DND-41 (cell line): ENCODE measurements at regions not wholly inside any gene's neighbourhood (a gene's known extent, or its start where the extent isn't known, plus 50 kb on each side); places are given as distances from the start of the nearest gene placed in this dataset.

ENCODE experiments used
- ATAC-seq: fragments of 200-7000 bp; cut with Tn5 transposase; 3 replicates; pipeline ENCODE4 v1.9.1; 2021; ENCODE audit warnings: low read depth; ENCODE audit not compliant: insufficient read depth
- DNase-seq: peaks from one replicate; pipeline ENCODE4 v3.0.0-alpha.2; 2020
- H2AFZ ChIP-seq: 2 replicates; pipeline ENCODE4 v1.6.0; 2012; ENCODE audit warnings: low read depth, low read length
- H3K27ac ChIP-seq: 2 replicates; pipeline ENCODE4 v1.5.1; 2012; ENCODE audit warnings: low read length, inconsistent platforms
- H3K27me3 ChIP-seq: fragments of 200-600 bp; sonication (generic); 2 replicates; pipeline ENCODE4 v1.6.0; 2012; ENCODE audit warnings: low read length, mild to moderate bottlenecking, inconsistent platforms; ENCODE audit not compliant: insufficient read depth, poor library complexity
- H3K36me3 ChIP-seq: 2 replicates; pipeline ENCODE4 v1.5.1; 2012; ENCODE audit warnings: low read length, inconsistent platforms; ENCODE audit not compliant: insufficient read depth
- H3K4me1 ChIP-seq: 2 replicates; pipeline ENCODE4 v1.5.1; 2012; ENCODE audit warnings: mild to moderate bottlenecking, low read length; ENCODE audit not compliant: insufficient read depth
- H3K4me2 ChIP-seq: 2 replicates; pipeline ENCODE4 v1.6.0; 2012; ENCODE audit warnings: mild to moderate bottlenecking, moderate library complexity, low read length, inconsistent platforms; ENCODE audit not compliant: insufficient read depth
- H3K4me3 ChIP-seq, 2 experiments: fragments of 200-600 bp in 1 of 2; shearing (Covaris generic) in 1 of 2; 2 replicates each; pipeline ENCODE4 v1.5.1; 2012 to 2016; ENCODE audit warnings: inconsistent platforms in 2 of 2, low read length in 2 of 2, mild to moderate bottlenecking in 2 of 2, low read depth in 1 of 2, moderate library complexity in 1 of 2
- H3K79me2 ChIP-seq: 2 replicates; pipeline ENCODE4 v1.6.0; 2012; ENCODE audit warnings: low read length, inconsistent platforms; ENCODE audit not compliant: insufficient read depth
- H3K9ac ChIP-seq: 2 replicates; pipeline ENCODE4 v1.6.0; 2012; ENCODE audit warnings: low read depth, mild to moderate bottlenecking, inconsistent platforms, low read length, moderate library complexity
- H3K9me3 ChIP-seq: 2 replicates; pipeline ENCODE4 v1.5.1; 2012; ENCODE audit warnings: low read length, moderate library complexity, mild to moderate bottlenecking, inconsistent platforms; ENCODE audit not compliant: insufficient read depth, severe bottlenecking
- H4K20me1 ChIP-seq: 2 replicates; pipeline ENCODE4 v1.6.0; 2012; ENCODE audit warnings: low read length; ENCODE audit not compliant: insufficient read depth
- EZH2 ChIP-seq: IDR thresholded peaks from 3 replicates; pipeline ENCODE4 v1.6.1; 2012; ENCODE audit warnings: borderline replicate concordance, low read depth, mild to moderate bottlenecking, moderate library complexity, low read length, inconsistent platforms; ENCODE audit not compliant: severe bottlenecking
- TF ChIP-seq, protein P1 (sequence below): IDR thresholded peaks from 2 replicates; pipeline ENCODE4 v1.5.1; 2012; ENCODE audit warnings: borderline replicate concordance, low read length, moderate library complexity, mild to moderate bottlenecking; ENCODE audit not compliant: poor library complexity, severe bottlenecking; ENCODE audit errors: extremely low read depth

DNA sequence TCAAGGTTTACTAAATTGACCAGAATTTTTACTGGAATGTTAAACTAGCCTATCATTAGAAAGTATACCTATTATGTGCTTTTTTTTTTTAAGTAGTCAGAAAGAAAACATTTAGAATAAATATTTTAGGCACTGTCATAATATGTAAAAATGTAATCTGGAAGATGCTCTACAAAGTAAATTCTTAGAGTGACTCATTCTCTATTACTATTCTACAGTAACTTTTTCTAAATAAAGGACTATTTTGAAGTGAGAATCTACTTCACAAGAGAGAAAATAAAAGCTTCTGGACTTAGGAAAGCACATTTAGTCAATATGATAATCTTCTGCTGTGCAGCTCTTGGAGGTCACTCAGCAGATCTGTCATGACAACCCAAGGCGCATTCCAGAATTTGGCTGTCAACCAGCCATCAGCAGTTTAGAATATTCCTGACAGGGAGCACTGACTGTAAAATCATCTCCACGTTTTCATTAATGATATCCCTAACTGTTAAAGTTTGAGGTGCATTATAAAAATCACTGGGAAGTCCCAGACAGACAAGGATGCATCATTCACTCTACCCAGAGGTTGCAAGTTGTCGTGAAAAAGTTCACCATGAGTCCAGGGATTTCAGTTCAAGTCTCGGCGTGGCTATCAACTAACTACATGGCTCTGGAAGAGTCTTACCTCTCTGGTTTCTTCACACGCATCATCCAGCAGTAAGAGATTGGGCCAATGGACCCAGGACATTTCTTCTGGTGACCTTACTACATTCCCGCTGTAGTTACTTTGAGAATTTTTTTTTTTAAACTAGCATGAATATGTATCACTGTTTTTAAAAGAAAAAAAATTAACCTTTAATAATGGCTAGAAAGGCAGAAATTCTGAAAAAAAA, 374.9 kb downstream of the GJA1 start:
- no peaks in the 10 kb centered on the region for H3K9me3 ChIP-seq
- H3K27ac ChIP-seq, result no peak overlapping the region
- no peaks in the 10 kb centered on the region for H3K36me3 ChIP-seq
- no peaks in the 10 kb centered on the region for H3K27me3 ChIP-seq
- ATAC-seq (no peak), DNase-seq (no peak)
- TF ChIP-seq, protein P1, sequence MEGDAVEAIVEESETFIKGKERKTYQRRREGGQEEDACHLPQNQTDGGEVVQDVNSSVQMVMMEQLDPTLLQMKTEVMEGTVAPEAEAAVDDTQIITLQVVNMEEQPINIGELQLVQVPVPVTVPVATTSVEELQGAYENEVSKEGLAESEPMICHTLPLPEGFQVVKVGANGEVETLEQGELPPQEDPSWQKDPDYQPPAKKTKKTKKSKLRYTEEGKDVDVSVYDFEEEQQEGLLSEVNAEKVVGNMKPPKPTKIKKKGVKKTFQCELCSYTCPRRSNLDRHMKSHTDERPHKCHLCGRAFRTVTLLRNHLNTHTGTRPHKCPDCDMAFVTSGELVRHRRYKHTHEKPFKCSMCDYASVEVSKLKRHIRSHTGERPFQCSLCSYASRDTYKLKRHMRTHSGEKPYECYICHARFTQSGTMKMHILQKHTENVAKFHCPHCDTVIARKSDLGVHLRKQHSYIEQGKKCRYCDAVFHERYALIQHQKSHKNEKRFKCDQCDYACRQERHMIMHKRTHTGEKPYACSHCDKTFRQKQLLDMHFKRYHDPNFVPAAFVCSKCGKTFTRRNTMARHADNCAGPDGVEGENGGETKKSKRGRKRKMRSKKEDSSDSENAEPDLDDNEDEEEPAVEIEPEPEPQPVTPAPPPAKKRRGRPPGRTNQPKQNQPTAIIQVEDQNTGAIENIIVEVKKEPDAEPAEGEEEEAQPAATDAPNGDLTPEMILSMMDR, result no peak
- no peak for TF ChIP-seq EZH2
- H3K4me1 ChIP-seq, result peaks cover 3% of the 10 kb centered on the region; the same call in 1 of the 2 replicates
- no peak overlapping the region for H2AFZ ChIP-seq
- H3K4me3 ChIP-seq, result no peak overlapping the region
- H3K4me2 ChIP-seq, result no peak overlapping the region
- H3K9ac ChIP-seq, result no peak overlapping the region
- H3K79me2 ChIP-seq, result no peaks in the 10 kb centered on the region
- no peaks in the 10 kb centered on the region for H4K20me1 ChIP-seq

DNA sequence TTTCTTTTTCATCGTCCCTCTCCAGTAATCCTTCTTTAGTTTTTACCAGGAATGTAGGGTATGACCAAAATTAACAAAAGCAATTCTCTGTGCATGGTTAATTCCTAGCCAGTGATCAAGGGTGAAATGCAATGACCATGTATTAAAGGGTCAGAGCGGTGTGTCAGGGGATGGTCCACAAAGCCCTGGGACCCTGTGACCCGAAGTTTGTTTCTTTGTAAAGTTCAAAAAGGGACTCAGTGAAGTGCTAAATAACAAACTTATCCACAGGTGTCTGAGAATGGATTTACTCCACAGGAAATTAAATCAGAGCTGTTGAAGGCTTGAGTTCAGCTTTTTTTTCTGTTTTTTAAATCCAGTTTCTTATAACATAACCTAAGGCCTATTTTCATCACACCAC, 375.7 kb downstream of the GJA1 start:
- no peaks in the 10 kb centered on the region for H3K27me3 ChIP-seq
- no peaks in the 10 kb centered on the region for H4K20me1 ChIP-seq
- H2AFZ ChIP-seq, result no peak overlapping the region
- no peak overlapping the region for H3K9ac ChIP-seq
- no peaks in the 10 kb centered on the region for H3K36me3 ChIP-seq
- H3K4me1 ChIP-seq, result peaks cover 3% of the 10 kb centered on the region; the same call in 1 of the 2 replicates
- H3K4me3 ChIP-seq, result no peak overlapping the region
- no peak overlapping the region for H3K27ac ChIP-seq
- no peaks in the 10 kb centered on the region for H3K79me2 ChIP-seq
- no peaks in the 10 kb centered on the region for H3K9me3 ChIP-seq
- no peak for ATAC-seq
- no peak for DNase-seq
- no peak for TF ChIP-seq EZH2
- TF ChIP-seq, protein P1, result no peak
- no peak overlapping the region for H3K4me2 ChIP-seq

DNA sequence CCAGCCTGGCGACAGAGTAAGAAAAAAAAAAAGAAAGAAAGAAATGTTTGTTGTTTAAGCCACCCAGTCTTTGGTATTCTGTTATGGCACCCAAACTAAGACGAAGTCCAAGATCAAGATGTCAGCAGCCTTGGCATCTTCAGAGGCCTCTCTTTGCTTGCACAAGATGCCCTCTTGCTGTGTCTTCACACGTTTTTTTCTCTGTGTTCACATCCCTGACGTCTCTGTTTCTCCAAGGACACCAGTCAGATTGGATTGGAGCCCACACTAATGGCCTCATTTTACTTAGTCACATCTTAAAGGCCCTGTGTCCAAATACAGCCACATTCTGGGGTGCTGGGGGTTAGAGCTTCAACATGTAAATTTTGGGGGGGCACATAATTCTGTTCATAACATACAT, 380.9 kb downstream of the GJA1 start:
- no peak overlapping the region; the same call in 1 of the 2 replicates for H3K27ac ChIP-seq
- no peak for DNase-seq
- H3K36me3 ChIP-seq, result peaks cover 3% of the 10 kb centered on the region; the same call in 1 of the 2 replicates
- no peak overlapping the region for H2AFZ ChIP-seq
- H3K9me3 ChIP-seq, result peaks cover 18% of the 10 kb centered on the region
- TF ChIP-seq, protein P1, result no peak
- TF ChIP-seq EZH2, result no peak
- H3K4me3 ChIP-seq, result no peak overlapping the region
- no peak overlapping the region for H3K4me2 ChIP-seq
- H3K4me1 ChIP-seq, result peaks cover 15% of the 10 kb centered on the region
- no peaks in the 10 kb centered on the region for H4K20me1 ChIP-seq
- no peak overlapping the region for H3K9ac ChIP-seq
- H3K27me3 ChIP-seq, result no peaks in the 10 kb centered on the region
- no peak for ATAC-seq
- no peaks in the 10 kb centered on the region for H3K79me2 ChIP-seq
